ENCODE measurements at regions not wholly inside any gene's neighbourhood (a gene's known extent, or its start where the extent isn't known, plus 50 kb on each side); places are given as distances from the start of the nearest gene placed in this dataset.

DNA sequence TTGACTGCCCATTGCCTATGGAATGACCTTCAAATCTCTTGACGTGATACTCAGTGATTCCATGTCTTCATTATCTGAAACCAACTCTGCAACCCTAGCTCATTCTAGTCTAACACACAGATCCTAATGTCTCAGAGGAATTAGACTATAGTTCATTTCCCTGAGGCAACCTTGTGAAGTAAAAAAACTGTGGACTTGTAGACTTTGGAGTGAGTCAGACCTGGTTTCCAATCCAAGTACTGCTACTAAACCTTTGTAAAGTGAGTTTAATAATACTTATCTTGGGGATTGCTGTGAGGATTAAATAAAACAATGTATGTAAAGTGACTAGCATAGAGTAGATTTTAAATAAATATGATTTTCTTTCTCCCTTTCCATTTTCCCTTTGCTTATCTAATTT is 226.1 kb downstream of the BLID start:
- TF ChIP-seq EZH2phosphoT487 (IDR thresholded peaks at IDR 0.05; ENCODE audit: borderline replicate concordance, low read depth, low read length): no peak
- TF ChIP-seq, protein P1, sequence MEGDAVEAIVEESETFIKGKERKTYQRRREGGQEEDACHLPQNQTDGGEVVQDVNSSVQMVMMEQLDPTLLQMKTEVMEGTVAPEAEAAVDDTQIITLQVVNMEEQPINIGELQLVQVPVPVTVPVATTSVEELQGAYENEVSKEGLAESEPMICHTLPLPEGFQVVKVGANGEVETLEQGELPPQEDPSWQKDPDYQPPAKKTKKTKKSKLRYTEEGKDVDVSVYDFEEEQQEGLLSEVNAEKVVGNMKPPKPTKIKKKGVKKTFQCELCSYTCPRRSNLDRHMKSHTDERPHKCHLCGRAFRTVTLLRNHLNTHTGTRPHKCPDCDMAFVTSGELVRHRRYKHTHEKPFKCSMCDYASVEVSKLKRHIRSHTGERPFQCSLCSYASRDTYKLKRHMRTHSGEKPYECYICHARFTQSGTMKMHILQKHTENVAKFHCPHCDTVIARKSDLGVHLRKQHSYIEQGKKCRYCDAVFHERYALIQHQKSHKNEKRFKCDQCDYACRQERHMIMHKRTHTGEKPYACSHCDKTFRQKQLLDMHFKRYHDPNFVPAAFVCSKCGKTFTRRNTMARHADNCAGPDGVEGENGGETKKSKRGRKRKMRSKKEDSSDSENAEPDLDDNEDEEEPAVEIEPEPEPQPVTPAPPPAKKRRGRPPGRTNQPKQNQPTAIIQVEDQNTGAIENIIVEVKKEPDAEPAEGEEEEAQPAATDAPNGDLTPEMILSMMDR (conservative IDR thresholded peaks at IDR 0.05; ENCODE audit: low read length): no peak
